NB4 (cell line): ENCODE measurements at regions not wholly inside any gene's neighbourhood (a gene's known extent, or its start where the extent isn't known, plus 50 kb on each side); places are given as distances from the start of the nearest gene placed in this dataset.

ENCODE experiments used
- DNase-seq: peaks from one replicate; pipeline ENCODE4 v3.0.0; 2010; ENCODE audit warnings: low read depth
- H3K4me3 ChIP-seq: one replicate; pipeline ENCODE4 v1.5.1; 2011; ENCODE audit warnings: mild to moderate bottlenecking, low read depth, low read length, moderate library complexity
- MAX ChIP-seq: IDR thresholded peaks from 2 replicates; pipeline ENCODE4 v1.6.1; 2011; ENCODE audit warnings: low read depth, low read length
- MYC ChIP-seq: IDR thresholded peaks from 2 replicates; pipeline ENCODE4 v1.6.1; 2011; ENCODE audit warnings: low read depth, low read length
- POLR2A ChIP-seq: IDR thresholded peaks from 2 replicates; pipeline ENCODE4 v1.6.1; 2011; ENCODE audit warnings: mild to moderate bottlenecking; ENCODE audit not compliant: insufficient read length; ENCODE audit errors: extremely low read depth
- TF ChIP-seq, protein P1 (sequence below): IDR thresholded peaks from one replicate; pipeline ENCODE4 v1.5.1; 2012; ENCODE audit warnings: low read depth, low read length

DNA sequence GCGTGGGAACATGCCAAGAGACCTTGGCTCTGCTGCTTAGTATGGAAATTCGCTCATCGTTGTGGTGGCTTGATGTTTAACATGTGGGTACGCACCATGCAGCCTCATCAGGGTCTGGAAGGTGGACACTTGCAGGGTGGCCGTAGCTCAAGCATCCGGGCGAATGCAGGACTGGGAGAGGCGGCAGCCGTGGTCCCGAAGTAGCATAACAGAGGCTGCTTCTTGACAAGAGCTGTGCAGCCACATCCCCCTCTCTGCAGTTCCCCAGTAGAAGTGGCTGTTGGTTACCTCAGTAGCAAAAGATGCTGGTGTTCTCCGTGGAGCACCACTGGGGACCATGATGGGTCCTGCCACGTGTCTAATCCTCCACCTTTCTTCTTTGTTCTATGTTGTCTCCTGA is 195.0 kb downstream of the THBS2 start:
- no peak for DNase-seq
- H3K4me3 ChIP-seq, result no peak overlapping the region
- no peak for TF ChIP-seq MYC
- TF ChIP-seq, protein P1, sequence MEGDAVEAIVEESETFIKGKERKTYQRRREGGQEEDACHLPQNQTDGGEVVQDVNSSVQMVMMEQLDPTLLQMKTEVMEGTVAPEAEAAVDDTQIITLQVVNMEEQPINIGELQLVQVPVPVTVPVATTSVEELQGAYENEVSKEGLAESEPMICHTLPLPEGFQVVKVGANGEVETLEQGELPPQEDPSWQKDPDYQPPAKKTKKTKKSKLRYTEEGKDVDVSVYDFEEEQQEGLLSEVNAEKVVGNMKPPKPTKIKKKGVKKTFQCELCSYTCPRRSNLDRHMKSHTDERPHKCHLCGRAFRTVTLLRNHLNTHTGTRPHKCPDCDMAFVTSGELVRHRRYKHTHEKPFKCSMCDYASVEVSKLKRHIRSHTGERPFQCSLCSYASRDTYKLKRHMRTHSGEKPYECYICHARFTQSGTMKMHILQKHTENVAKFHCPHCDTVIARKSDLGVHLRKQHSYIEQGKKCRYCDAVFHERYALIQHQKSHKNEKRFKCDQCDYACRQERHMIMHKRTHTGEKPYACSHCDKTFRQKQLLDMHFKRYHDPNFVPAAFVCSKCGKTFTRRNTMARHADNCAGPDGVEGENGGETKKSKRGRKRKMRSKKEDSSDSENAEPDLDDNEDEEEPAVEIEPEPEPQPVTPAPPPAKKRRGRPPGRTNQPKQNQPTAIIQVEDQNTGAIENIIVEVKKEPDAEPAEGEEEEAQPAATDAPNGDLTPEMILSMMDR, result no peak
- TF ChIP-seq MAX, result no peak

GRCh38 chr6:169052462-169052861 is 201.2 kb downstream of the THBS2 start:
- no peak for TF ChIP-seq POLR2A
- no peak for TF ChIP-seq MAX
- no peak for DNase-seq
- no peak overlapping the region for H3K4me3 ChIP-seq

GRCh38 chr6:169051371-169051770 is 202.3 kb downstream of the THBS2 start:
- no peak overlapping the region for H3K4me3 ChIP-seq
- no peak for TF ChIP-seq MYC
- TF ChIP-seq, protein P1, result no peak
- TF ChIP-seq POLR2A, result no peak
- no peak for TF ChIP-seq MAX
- DNase-seq, result no peak

GRCh38 chr6:169048865-169049205 is 204.8 kb downstream of the THBS2 start:
- peak; percentile 66 for DNase-seq
- TF ChIP-seq MYC, result no peak
- TF ChIP-seq, protein P1, result no peak
- no peak for TF ChIP-seq POLR2A
- no peak for TF ChIP-seq MAX

GRCh38 chr6:169048185-169048864 is 205.3 kb downstream of the THBS2 start:
- DNase-seq, result no peak
- H3K4me3 ChIP-seq, result no peak overlapping the region
- TF ChIP-seq, protein P1, result no peak
- TF ChIP-seq MYC, result no peak
- no peak for TF ChIP-seq MAX
- no peak for TF ChIP-seq POLR2A

More at GRCh38 chr6:169048865-169049205, 204.8 kb downstream of the THBS2 start:
- no peak overlapping the region for H3K4me3 ChIP-seq

DNA sequence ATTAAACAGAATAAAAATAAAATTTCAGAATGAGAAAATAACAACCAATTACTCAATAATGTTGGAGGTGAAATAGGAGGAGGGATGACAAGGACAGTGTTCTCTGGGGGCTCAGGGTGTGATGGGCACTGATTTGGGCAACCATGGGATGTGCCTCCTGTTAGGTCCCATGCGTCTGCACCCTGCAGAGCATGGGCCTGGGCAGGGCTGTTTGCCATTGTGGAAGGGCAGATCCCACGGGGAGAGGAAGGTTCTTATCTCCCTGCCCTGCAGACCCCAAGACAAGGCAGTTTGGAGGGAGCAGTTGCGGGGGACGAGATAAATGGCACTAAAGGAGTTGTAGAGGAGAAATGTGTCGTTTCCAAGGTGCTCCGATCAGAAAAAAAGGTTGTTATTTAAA is 206.3 kb downstream of the THBS2 start:
- TF ChIP-seq MYC (no peak), MAX (no peak), POLR2A (no peak)
- TF ChIP-seq, protein P1, result no peak
- no peak for DNase-seq
- no peak overlapping the region for H3K4me3 ChIP-seq
